ENCODE measurements at regions not wholly inside any gene's neighbourhood (a gene's known extent, or its start where the extent isn't known, plus 50 kb on each side); places are given as distances from the start of the nearest gene placed in this dataset.

GRCh38 chr18:25493401-25493800 lies 141.4 kb upstream of the ZNF521 start:
- TF ChIP-seq EZH2 (IDR thresholded peaks at IDR 0.05; ENCODE audit: insufficient read depth, poor library complexity, severe bottlenecking) = no peak
- TF ChIP-seq EZH2phosphoT487 (IDR thresholded peaks at IDR 0.05; ENCODE audit: insufficient read depth, low read depth) = no peak

All from GM23248 (cell line).